AG04450 (cell line): ENCODE measurements at regions not wholly inside any gene's neighbourhood (a gene's known extent, or its start where the extent isn't known, plus 50 kb on each side); places are given as distances from the start of the nearest gene placed in this dataset.

Experiments
- CTCF ChIA-PET: fragments of 300-600, 350-600 bp; formaldehyde crosslinking; extraction: SDS; loops from one replicate; lab custom pipeline; 2022; ENCODE audit warnings: antibody characterized with exemption, inconsistent platforms; lab: Charles Lee
- POLR2A ChIA-PET: fragments of 350-600 bp; formaldehyde crosslinking; extraction: SDS; loops from one replicate; lab custom pipeline; 2021; ENCODE audit warnings: antibody characterized with exemption, inconsistent platforms; lab: Yijun Ruan, JAX
- DNase-seq: peaks from one replicate; pipeline ENCODE4 v3.0.0-alpha.2; 2011; ENCODE audit warnings: low read depth, low spot score
- H3K27ac ChIP-seq: one replicate; pipeline ENCODE4 v1.5.1; 2012; ENCODE audit warnings: low read depth, low read length, control low read depth
- H3K27me3 ChIP-seq: one replicate; pipeline ENCODE4 v1.6.0; 2012; ENCODE audit warnings: low read length; ENCODE audit not compliant: control insufficient read depth, insufficient read depth
- H3K4me3 ChIP-seq: 2 replicates; pipeline ENCODE4 v1.5.1; 2011; ENCODE audit warnings: mild to moderate bottlenecking, low read depth, low read length, control low read depth
- H3K9me3 ChIP-seq: 2 replicates; pipeline ENCODE4 v1.5.1; 2012; ENCODE audit warnings: low read length; ENCODE audit not compliant: control insufficient read depth, insufficient read depth
- CTCF ChIP-seq: IDR thresholded peaks from 2 replicates; pipeline ENCODE4 v1.5.1; 2011; ENCODE audit warnings: low read depth, low read length, control low read depth, inconsistent platforms

GRCh38 chr4:149247164-149247563 lies 568.5 kb downstream of the IQCM start:
- H3K9me3 ChIP-seq: no peaks in the 10 kb centered on the region
- CTCF ChIA-PET: interaction anchor here (1.0 to 1.6 kb wide), 2 partner anchors 16 to 248 kb away, joined by 3 to 4 read pairs; no protein-coding TSS in a partner anchor
- H3K27ac ChIP-seq: no peak overlapping the region
- POLR2A ChIA-PET: no interaction called here
- no peak overlapping the region for H3K4me3 ChIP-seq
- no peaks in the 10 kb centered on the region for H3K27me3 ChIP-seq
- TF ChIP-seq CTCF: no peak
- no peak for DNase-seq

- Histone ChIP-seq H3K9me3 (no peaks in the 10 kb centered on the region), H3K27me3 (no peaks in the 10 kb centered on the region), H3K27ac (no peak overlapping the region), H3K4me3 (no peak overlapping the region)
- no peak for TF ChIP-seq CTCF
- DNase-seq: no peak
- ChIA-PET POLR2A (no interaction called here), CTCF (no interaction called here)
Observed at GRCh38 chr4:149245333-149245732, 570.3 kb downstream of the IQCM start.

- CTCF ChIA-PET: no interaction called here
- Histone ChIP-seq H3K9me3 (no peaks in the 10 kb centered on the region), H3K27me3 (no peaks in the 10 kb centered on the region), H3K27ac (no peak overlapping the region), H3K4me3 (no peak overlapping the region)
- TF ChIP-seq CTCF: no peak
- DNase-seq: no peak
- POLR2A ChIA-PET: interaction anchor here (0.7 kb wide), 1 partner anchor 18 kb away, joined by 3 read pairs; no protein-coding TSS in a partner anchor
Observed at GRCh38 chr4:149238097-149238496, 577.5 kb downstream of the IQCM start.

GRCh38 chr4:149234798-149235197 lies 580.8 kb downstream of the IQCM start:
- Histone ChIP-seq H3K27me3 (no peaks in the 10 kb centered on the region), H3K4me3 (no peak overlapping the region), H3K9me3 (no peaks in the 10 kb centered on the region), H3K27ac (no peak overlapping the region)
- TF ChIP-seq CTCF: no peak
- POLR2A ChIA-PET: no interaction called here
- CTCF ChIA-PET: no interaction called here
- no peak for DNase-seq

GRCh38 chr4:149223659-149224058 lies 592.0 kb downstream of the IQCM start:
- ChIA-PET CTCF (interaction anchor here (2.6 kb wide), 1 partner anchor 40 kb away, joined by 9 read pairs; no protein-coding TSS in a partner anchor), POLR2A (no interaction called here)
- no peak overlapping the region for H3K4me3 ChIP-seq
- H3K9me3 ChIP-seq: no peaks in the 10 kb centered on the region; the same call in 1 of the 2 replicates
- H3K27ac ChIP-seq: no peak overlapping the region
- H3K27me3 ChIP-seq: no peaks in the 10 kb centered on the region
- no peak for TF ChIP-seq CTCF
- no peak for DNase-seq
